Occipital lobe (tissue), 1 donor: ENCODE measurements at regions not wholly inside any gene's neighbourhood (a gene's known extent, or its start where the extent isn't known, plus 50 kb on each side); places are given as distances from the start of the nearest gene placed in this dataset.

Source experiments
- DNase-seq: peaks from one replicate; lab custom pipeline; 2025; lab: John Stamatoyannopoulos, UW

DNA sequence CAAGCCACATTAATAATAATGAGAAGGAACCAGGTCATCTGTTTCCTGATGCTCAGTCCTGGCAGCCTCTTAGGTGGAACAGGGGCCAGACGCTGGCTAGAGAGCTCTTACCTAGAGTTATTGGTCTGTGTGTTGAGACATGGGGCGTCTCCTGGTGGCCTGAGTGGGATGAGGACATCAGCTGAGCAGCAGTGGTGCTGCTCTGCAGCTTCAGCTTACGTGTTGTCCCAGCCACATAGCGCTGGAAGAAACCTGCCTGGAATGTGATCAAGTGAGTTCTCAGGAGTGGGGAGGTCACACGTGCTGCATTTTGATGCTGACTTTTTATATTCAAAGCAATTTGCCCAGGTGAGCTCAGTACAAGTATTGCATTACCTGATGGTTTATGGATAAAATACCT, 355.4 kb downstream of the CDH26 start:
- no peak for DNase-seq

DNA sequence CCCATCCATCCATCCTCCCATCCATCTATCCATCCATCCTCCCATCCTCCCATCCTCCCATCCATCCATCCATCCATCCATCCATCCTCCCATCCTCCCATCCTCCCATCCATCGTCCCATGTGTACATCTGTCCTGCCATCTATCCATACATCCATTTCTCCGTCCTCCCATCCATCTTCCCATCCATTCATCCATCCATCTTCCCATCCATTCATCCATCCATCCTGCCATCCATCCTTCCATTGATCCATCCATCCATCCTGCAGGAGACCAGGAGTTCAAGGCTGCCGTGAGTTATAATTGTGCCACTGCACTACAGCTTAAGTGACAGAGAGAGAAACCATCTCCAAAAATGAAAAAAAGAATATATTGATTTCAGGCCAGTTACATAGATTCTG, 356.5 kb downstream of the CDH26 start:
- DNase-seq: no peak

DNA sequence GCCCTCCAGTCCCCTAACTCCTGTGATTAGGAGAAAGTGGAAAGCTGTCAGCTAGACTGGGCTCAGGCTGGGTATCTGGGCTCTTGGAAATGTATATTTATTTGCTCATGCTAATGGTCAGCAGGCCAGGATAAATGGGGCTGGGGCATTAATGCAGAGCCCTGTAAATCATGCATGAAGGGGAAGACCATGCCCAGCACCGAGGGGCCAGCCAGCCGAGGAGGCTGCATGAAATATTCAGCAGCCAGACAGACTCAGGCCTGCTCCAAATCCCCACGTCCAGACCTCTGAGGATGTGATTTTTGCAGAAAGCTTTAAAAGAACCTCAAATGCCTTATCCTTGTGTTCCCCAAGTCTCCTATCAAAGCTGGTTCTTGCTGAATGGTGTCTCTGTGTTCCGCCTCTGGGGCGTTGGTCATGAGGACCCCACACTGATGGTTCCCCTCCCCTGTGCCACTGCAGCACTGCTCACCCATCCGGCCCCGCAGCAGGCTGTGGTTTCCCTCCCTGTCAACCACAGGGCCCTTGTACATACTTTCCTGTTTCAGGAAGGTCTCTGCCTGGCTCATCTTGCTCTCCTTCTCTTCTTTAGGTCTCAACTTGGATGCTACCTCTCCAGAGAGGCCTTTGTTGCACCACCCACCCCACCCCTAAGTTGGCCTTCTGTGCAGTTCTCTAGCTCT, 358.4 kb downstream of the CDH26 start:
- no peak for DNase-seq

DNA sequence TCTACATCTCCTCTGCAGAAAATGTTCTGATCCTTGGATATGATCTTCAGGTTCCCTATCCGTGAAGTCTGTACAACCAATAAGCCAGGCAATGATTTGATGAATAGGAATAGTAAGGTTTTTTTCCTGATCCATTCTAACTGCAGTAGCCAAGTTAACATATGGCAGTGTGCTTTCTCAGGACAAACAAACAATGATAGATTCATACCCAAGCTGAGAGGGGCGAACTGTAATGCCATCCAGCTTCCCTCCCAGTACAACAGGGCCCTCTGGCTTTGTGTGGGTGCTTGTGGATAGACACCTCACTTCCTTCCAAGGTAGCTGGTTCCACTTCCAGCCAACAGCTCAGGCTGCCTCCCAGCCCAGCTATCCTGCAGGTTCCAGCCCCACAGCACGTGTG, 359.2 kb downstream of the CDH26 start:
- no peak for DNase-seq

DNA sequence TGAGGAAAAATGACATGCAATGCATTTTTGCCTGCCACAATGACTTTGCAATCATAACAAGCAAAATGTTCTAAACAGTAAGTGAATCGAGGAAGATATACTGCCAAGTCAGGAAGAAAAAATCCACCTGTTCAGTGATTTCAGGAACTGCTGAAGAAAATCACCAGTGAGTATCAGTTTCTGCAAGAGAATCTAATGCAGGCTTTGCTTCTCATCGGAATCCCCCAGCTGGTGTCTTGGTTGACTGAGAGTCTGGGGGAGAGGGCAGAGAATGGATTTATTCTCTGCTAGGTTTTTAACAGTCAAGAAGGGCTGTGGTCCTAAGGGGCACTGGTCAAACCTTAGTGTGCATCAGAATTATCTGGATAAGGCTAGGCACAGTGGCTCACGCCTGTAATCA, 363.4 kb downstream of the CDH26 start:
- no peak for DNase-seq

DNA sequence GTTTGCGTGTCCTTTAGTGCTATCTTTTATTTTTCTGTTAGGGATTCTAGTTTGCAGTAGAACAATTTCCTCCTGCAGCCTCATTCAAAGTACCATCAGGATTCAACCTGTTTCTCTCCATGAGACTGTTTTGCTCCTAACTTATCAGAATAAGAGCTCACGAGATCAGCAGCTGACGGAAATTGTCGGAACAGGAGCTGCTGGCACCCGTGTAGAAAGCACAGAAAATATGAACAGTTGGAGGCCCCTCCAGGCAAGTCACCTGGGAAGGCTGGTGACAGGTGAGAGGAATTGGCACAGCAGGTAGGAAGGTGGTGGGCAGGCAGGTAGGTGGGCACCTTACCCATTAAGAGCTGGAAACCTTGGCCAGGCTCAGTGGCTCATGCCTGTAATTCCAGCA, 368.6 kb downstream of the CDH26 start:
- DNase-seq: no peak

DNA sequence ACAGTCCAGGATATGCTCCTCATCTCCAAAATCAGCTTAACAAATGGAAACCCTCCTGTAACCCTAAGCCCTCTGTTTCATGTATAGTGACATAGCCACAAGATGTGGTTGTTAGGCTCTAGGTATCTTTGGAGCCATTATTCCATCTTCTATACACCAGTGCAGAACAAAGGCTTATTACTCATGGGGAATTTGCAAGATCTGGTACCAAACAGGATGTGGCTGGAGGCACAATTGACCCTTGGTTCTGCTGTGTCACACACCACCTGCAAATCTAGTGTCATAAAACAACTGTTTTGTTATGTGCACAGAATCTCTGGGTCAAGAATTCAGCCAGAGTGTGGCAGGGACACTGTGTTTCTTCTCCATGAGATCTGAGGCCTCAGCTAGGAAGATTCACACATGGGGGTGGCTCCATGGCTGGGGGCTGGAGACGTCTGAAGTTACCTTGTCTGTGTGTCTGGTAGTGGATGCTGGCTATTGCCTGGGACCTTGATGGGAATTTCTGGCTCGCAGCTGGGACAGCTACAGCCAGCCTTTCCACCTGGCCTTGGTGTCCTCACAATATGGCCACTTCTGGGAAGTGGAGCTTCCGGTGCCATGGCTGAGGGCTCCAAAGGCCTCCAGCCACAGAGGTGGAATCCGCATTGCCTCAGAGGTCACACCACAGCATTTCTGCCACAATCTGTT, 369.9 kb downstream of the CDH26 start:
- no peak for DNase-seq

DNA sequence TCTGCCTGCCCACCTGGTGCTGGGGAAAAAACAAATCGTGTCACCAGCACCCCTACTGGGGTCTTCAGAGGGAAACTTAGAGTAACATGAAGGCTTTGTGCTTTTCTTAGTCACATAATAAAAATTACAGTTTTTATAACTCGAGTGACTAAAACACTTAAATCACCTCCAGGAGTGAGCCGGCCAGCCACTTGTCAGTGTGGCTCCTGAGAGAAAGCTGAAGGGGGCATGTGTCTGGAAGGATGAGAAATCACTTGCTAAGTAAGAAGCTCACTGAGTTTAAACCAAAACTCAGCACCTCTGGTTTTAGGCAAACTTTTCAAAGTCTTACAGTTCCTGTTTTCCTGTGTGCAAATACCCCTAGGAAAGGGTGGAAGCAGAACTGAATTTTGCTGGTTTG, 372.2 kb downstream of the CDH26 start:
- no peak for DNase-seq

DNA sequence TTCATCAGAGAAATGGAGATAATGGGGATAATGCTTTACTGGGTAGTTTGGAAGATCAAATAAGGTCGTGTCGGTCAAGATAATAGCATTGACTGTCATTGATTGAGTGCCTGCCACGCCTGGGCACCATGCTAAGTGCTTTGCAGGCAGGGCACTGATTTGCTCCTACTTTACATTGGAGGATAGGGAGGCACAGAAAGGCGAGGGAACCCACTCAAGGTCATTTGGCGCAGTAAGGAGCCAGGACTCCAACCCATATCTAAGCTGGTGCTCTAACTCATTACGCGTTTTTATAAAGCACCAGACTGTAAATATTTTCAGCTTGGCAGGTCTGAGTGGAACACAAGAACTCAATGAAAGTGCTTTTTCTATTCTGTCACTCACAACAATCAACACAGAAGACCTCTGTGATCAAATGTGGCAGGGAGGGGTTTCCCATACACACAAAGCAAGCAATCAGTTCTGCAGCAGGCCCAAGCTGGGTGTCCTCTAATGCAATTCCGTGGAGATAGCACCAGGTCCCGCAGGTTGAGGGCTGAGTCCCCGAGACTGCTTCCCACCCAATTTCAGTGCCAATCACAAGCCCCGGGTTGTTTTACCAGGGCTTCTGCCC, 373.6 kb downstream of the CDH26 start:
- DNase-seq: no peak

DNA sequence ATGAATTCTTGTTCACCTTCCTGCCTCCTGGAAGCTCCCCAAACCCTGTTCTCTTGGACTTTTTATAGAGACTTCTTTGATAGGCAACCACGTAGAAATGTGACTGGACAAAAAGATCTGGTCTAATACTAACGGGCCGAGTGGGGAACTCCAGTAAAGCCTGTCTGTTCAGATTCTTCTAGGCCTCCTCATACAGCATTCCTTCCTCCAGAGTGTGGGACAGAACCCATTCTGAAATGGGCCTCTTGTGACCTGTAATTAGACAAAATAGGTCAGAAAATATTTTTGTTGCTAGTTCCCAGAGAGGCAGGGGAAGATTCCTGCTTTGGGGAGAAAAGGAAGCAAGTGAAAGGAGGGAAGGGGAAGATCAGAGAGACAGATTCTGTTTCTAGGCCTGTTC, 374.3 kb downstream of the CDH26 start:
- DNase-seq: no peak

DNA sequence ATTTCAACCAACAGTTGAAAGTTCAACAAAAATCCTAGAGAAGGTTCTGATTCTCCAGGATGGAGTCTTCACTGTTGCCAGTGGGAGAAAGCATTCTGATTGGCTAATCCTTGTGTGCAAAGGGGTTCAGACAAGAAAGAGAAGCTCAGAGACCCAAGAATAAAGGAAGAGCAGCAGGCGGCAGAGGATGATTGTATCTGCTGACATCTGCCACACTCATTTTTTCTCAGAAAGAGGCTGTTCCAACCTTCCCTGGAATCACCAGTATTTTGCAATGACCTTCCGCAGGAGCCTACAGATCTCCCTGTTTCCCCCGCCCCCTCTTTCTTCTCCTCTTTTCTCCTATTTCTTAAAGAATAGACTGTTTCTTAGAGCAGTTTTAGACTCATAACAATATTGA, 376.7 kb downstream of the CDH26 start:
- no peak for DNase-seq

DNA sequence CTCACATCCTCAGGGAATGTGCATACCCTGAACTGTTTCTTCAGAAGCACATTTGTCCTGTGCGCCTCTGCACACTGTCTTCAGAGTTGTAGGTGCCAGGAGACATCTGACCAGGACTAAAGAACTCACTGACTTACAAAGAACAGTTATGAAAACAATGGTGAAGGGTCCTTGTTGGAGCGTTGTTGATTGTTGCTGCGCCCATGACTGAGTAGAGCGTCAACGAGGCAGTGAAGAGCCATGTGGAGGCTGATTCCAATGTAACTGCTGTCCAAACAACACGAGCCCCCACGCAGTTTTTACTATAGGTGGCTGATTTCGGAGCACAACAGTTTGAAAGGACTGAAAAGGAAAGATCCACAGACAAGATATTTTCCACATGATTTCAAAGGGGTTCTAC, 380.3 kb downstream of the CDH26 start:
- no peak for DNase-seq

DNA sequence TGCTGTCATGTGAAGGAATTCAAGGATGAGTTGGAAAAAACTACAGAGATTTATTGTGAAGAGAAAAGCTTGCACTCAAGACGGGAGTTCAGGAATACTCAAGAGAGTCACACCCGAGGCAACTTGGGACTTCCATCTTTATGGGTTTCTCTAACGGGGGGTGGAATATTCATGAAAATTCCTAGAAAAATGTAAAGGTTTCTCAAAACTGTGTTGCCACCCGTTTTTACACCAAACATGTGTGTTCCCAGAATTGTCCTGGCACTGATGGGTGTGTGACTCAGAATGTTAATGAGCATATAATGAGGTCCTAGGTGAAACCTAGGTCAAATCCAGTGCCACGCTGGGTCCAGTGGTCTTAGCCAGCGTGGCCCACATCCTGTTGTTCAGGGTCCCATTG, 381.5 kb downstream of the CDH26 start:
- no peak for DNase-seq

DNA sequence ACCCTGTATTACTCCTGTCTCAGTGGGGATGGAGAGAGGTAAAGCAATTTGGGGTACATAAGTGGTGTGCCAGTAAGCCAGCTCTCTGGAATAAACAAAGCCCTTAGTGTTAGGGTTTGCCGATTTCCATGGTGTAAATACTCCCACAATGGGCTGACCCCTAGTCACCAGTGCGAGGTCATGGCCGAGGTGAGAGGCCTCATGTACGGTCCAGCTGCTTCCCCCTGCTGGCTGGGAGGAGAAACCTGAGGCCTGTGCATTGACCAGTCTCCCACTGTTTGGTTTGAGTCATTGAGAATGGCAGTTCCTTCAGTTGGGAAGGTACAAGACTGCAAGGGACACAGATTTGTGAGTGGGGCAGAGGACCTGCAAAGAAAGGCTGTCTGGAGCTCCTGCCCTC, 382.0 kb downstream of the CDH26 start:
- no peak for DNase-seq

DNA sequence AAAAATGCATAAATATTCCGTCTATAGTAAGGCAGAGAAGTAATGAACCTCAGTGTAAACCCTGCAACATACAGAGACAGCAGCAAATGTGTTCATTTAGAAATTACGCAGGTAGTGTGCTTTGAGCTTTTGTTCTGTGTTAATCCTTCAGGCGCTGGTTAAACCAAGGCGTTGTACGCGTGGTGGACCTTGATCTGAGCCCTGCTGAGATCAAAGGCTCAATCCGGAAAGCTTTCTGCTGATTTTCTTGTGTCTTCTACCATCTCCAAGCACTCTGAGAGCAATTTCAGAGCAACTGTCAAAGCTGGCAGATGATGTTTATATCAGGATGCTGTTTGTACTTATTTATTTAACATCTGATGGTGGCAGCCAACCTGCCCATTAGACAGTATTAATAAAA, 382.8 kb downstream of the CDH26 start:
- DNase-seq: no peak

DNA sequence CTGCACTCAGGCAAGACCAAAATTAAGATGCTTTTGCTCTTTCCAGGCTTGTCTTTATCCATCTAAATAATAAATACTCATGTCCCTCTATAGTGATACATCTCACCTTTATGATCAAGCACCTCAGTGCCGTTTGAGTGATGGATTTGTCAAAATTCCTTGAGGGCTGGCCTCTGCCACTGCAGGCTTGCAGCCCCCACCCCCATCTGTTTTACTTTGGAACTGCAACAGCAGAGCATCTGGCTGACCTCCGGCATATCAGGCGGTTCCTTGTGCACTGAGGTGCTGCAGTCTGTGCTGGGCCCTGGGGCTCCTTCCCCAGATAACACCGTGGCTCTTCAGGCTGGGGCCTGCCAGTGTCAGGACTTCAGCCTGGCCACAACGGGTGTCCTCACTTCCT, 386.9 kb downstream of the CDH26 start:
- no peak for DNase-seq

DNA sequence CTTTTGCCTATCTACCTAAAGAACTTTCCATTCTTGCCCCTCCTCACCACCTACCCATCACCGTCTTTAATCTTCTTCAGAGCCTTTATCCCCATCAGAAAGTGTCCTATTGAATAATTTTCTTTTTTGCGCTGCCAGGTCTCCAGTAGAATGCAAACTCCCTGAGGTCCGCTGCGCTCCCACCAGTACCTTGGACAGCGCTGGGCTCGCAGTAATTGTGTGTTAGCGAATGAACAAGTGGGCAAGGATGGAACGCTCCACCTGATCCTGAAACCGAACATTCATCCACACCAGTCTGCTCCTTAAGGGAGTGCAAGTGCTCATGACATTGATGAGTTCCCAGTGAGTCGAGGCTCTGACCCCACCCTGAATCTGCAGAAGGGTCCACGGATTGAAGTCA, 391.2 kb downstream of the CDH26 start:
- no peak for DNase-seq

DNA sequence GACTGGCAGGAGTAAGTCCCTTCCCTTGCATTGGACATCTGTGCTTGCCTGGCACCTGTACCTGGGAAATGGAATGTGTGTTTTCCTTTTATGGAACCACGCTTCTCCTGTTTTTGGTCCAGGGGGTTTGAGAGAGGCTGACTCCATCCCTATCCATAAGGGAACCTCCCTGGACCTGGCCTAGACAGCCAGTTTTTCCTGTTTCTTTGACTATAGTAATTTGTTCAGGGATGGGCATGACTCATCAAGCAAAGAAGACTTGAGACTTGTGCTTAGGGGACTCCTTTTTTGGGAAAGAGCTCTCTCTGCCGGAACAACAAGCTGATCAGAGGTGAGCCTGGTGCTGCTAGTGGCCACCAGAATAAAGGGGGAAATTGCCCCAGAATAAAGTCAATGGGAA, 393.8 kb downstream of the CDH26 start:
- no peak for DNase-seq

DNA sequence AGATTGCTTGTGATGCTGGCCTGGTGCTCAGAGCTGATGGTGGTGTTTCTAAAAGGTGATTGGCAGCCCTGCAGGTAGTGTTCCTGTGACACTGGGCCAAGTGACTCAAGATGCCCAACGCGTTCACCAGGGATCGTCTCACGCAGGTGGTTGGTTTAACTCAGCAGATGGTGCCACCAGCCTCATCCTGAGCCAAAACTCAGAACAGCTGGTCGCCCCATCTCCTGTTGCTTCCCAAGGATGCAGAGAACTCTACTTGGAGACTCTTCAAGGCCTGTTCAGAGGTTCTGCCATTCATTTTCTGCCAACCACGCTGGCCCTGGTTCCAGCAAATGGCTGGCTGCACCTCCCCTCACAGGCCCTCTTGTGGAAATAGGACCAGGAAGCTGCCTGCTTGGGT, 394.4 kb downstream of the CDH26 start:
- no peak for DNase-seq

DNA sequence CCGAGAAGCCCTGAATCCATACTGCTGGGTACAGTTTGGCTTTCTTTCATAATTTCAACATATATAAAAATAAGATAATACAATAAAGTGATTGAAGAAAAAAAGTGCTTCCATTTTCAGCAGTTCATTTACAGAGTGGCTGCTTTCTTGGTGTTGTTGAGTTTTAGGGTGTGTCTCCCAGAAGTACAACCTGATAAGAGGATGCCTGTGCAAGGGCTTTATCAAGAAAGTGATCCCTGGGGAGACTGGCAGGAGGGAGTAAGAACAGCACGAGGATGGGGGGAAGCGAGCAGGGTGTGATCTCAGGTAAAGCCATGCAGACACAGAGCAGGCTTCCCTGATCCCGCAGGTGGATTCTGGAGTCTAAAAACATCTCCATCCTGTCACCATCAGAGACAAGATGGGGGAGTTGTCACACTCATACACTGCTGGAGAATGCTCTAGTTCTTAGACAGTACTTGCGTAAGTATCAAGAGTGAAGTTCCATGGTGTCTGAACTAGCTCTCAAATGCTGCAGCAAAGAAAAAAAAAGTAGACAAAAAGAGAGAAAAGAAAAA, 395.9 kb downstream of the CDH26 start:
- no peak for DNase-seq

DNA sequence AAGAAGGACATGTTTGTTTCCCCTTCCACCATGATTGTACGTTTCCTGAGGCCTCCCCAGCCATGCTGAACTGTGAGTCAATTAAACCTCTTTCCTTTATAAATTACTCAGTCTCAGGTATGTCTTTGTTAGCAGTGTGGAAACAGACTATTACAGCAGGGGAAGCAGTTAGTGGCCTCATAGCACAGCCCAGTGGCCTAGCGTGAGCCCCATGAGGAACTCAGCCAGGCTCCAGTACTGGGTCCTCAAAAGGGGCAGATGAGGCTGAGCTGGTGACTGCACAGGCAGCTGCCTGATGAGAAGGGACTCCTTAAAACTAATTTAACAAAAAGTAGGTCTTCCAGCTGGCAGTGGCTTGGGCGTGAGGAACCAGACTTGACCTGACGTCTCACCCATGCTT, 399.9 kb downstream of the CDH26 start:
- DNase-seq: no peak

DNA sequence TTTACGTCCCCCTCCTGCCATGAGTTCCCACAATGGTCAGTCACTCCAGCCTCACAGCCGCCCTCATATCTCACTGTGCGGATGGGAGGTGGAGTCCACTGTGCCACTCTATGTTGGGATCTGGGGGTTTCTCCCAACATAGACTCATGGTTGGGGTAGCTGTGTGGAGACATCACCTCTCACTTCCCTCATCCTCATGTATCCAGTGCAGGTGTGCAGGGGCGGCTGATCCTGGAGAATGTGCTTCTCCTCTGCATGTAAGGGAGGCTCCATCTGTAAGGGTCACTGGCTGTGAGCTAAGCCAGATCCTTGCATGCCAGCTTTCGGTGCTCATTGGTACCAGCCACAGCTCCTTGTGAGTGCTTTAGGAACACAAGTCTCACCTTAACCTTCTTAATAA, 400.8 kb downstream of the CDH26 start:
- no peak for DNase-seq
